Panc1 (cell line): ENCODE measurements at regions not wholly inside any gene's neighbourhood (a gene's known extent, or its start where the extent isn't known, plus 50 kb on each side); places are given as distances from the start of the nearest gene placed in this dataset.

Source experiments
- ATAC-seq: fragments of 200-7000 bp; cut with Tn5 transposase; 2 replicates; pipeline ENCODE4 v1.9.1; 2020; ENCODE audit warnings: mild to moderate bottlenecking, moderate library complexity
- BruUV-seq: library from RNA; stranded (reverse); fragments of 400-500 nt; replicated peaks from 2 replicates; lab custom pipeline; 2021; lab: Mats Ljungman, UMichigan
- CTCF ChIA-PET: fragments of 300-600 bp; sonication (Branson Sonifier 250); formaldehyde crosslinking; loops from one replicate; lab custom pipeline; 2022; ENCODE audit warnings: antibody characterized with exemption; lab: Charles Lee
- POLR2A ChIA-PET: fragments of 300-600 bp; sonication (Branson Sonifier 250); formaldehyde crosslinking; loops from one replicate; lab custom pipeline; 2022; ENCODE audit warnings: antibody characterized with exemption; lab: Charles Lee
- DNase-seq: peaks from one replicate; pipeline ENCODE4 v3.0.0-alpha.2; 2010; ENCODE audit warnings: low read depth, low spot score
- H3K27ac ChIP-seq: 2 replicates; pipeline ENCODE4 v1.5.1; 2011; ENCODE audit warnings: mild to moderate bottlenecking, low read length, inconsistent platforms
- H3K27me3 ChIP-seq: fragments of 200-500 bp; sonication (Bioruptor generic); 2 replicates; pipeline ENCODE4 v1.6.0; 2014; ENCODE audit warnings: low read length, inconsistent platforms; ENCODE audit not compliant: control insufficient read depth, insufficient read depth
- H3K36me3 ChIP-seq: fragments of 200-500 bp; sonication (Bioruptor generic); 2 replicates; pipeline ENCODE4 v1.5.1; 2014; ENCODE audit warnings: inconsistent platforms, mild to moderate bottlenecking, low read length, moderate library complexity; ENCODE audit not compliant: control insufficient read depth, insufficient read depth
- H3K4me1 ChIP-seq: 2 replicates; pipeline ENCODE4 v1.5.1; 2011; ENCODE audit warnings: inconsistent platforms, mild to moderate bottlenecking, low read length, moderate library complexity; ENCODE audit not compliant: control insufficient read depth, insufficient read depth
- H3K4me3 ChIP-seq, 2 experiments: 2 replicates each; pipeline ENCODE4 v1.5.1; 2011 to 2012; ENCODE audit warnings: low read depth in 2 of 2, low read length in 2 of 2, mild to moderate bottlenecking in 2 of 2, inconsistent platforms in 1 of 2, moderate library complexity in 1 of 2
- H3K9me3 ChIP-seq: fragments of 200-500 bp; sonication (Bioruptor generic); 2 replicates; pipeline ENCODE4 v1.5.1; 2014; ENCODE audit warnings: low read depth, mild to moderate bottlenecking, inconsistent platforms, low read length, moderate library complexity; ENCODE audit not compliant: control insufficient read depth, insufficient read depth
- POLR2AphosphoS5 ChIP-seq: IDR thresholded peaks from 2 replicates; pipeline ENCODE4 v1.6.1; 2012; ENCODE audit warnings: mild to moderate bottlenecking, low read depth, low read length, moderate library complexity
- SIN3A ChIP-seq: IDR thresholded peaks from 2 replicates; pipeline ENCODE4 v1.6.1; 2012; ENCODE audit warnings: low read depth, mild to moderate bottlenecking, low read length, moderate library complexity, borderline replicate concordance; ENCODE audit not compliant: insufficient read depth
- TCF7L2 ChIP-seq: IDR thresholded peaks from 2 replicates; pipeline ENCODE4 v1.6.1; 2011; ENCODE audit warnings: mild to moderate bottlenecking, low read depth, low read length, inconsistent platforms
- in situ Hi-C: cut with HindIII; loops from 2 replicates; pipeline ENCODE4 v1.10.0; 2016; ENCODE audit warnings: low sequenced_read_pairs, low pct_unique_long_range_greater_than_20kb
- intact Hi-C: fragments of 100-400 bp; cut with micrococcal nuclease; formaldehyde crosslinking; loops from one replicate; pipeline ENCODE4 v1.10.0; 2022; ENCODE audit not compliant: unreplicated experiment
- TF ChIP-seq, protein P1 (sequence below): fragments of 450-650 bp; IDR thresholded peaks from 2 replicates; pipeline ENCODE4 v1.5.1; 2017; ENCODE audit warnings: mild to moderate bottlenecking
- TF ChIP-seq, protein P2 (sequence below), 2 experiments: IDR thresholded peaks; 2 replicates each; pipeline ENCODE4 v1.6.1; 2011 to 2012; ENCODE audit warnings: low read depth in 2 of 2, control low read depth in 1 of 2, low read length in 1 of 2, mild to moderate bottlenecking in 1 of 2, moderate library complexity in 1 of 2; ENCODE audit not compliant: insufficient read depth in 1 of 2

DNA sequence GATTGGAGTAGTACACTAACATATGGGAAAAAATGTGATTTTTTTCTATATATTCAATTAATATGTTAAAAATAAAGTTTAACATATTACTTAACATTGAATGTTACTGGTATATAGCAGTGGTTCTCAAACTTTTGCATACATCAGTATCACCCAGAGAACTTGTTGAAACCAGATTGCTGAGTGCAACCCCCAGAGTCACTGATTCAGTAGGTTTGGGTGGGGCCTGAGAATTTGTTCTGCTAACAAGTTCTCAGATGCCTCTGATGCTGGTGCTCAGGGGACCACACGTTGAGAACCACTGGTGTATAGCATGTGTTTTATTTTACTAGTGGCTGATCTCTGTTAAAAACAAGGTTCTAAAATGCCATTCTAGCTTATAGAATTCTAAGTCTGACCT lies 161.9 kb downstream of the HHIPL2 start:
- ChIA-PET POLR2A (no interaction called here), CTCF (no interaction called here)
- Histone ChIP-seq H3K9me3 (no peaks in the 10 kb centered on the region), H3K4me3 (no peak overlapping the region), H3K27ac (no peak overlapping the region), H3K4me1 (no peaks in the 10 kb centered on the region), H3K27me3 (no peaks in the 10 kb centered on the region), H3K36me3 (no peaks in the 10 kb centered on the region)
- ATAC-seq (no peak), DNase-seq (no peak)
- BruUV-seq, result no TSS peak
- TF ChIP-seq POLR2AphosphoS5 (no peak), TCF7L2 (no peak), SIN3A (no peak)
- TF ChIP-seq, protein P1, sequence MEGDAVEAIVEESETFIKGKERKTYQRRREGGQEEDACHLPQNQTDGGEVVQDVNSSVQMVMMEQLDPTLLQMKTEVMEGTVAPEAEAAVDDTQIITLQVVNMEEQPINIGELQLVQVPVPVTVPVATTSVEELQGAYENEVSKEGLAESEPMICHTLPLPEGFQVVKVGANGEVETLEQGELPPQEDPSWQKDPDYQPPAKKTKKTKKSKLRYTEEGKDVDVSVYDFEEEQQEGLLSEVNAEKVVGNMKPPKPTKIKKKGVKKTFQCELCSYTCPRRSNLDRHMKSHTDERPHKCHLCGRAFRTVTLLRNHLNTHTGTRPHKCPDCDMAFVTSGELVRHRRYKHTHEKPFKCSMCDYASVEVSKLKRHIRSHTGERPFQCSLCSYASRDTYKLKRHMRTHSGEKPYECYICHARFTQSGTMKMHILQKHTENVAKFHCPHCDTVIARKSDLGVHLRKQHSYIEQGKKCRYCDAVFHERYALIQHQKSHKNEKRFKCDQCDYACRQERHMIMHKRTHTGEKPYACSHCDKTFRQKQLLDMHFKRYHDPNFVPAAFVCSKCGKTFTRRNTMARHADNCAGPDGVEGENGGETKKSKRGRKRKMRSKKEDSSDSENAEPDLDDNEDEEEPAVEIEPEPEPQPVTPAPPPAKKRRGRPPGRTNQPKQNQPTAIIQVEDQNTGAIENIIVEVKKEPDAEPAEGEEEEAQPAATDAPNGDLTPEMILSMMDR, result no peak
- TF ChIP-seq, protein P2, sequence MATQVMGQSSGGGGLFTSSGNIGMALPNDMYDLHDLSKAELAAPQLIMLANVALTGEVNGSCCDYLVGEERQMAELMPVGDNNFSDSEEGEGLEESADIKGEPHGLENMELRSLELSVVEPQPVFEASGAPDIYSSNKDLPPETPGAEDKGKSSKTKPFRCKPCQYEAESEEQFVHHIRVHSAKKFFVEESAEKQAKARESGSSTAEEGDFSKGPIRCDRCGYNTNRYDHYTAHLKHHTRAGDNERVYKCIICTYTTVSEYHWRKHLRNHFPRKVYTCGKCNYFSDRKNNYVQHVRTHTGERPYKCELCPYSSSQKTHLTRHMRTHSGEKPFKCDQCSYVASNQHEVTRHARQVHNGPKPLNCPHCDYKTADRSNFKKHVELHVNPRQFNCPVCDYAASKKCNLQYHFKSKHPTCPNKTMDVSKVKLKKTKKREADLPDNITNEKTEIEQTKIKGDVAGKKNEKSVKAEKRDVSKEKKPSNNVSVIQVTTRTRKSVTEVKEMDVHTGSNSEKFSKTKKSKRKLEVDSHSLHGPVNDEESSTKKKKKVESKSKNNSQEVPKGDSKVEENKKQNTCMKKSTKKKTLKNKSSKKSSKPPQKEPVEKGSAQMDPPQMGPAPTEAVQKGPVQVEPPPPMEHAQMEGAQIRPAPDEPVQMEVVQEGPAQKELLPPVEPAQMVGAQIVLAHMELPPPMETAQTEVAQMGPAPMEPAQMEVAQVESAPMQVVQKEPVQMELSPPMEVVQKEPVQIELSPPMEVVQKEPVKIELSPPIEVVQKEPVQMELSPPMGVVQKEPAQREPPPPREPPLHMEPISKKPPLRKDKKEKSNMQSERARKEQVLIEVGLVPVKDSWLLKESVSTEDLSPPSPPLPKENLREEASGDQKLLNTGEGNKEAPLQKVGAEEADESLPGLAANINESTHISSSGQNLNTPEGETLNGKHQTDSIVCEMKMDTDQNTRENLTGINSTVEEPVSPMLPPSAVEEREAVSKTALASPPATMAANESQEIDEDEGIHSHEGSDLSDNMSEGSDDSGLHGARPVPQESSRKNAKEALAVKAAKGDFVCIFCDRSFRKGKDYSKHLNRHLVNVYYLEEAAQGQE (IDR thresholded peaks at IDR 0.05; ENCODE audit: insufficient read depth in 1 of 2, low read depth in 2 of 2, low read length in 1 of 2), result no peak
- in situ Hi-C loops (no loop called here), intact Hi-C loops (no loop called here)

DNA sequence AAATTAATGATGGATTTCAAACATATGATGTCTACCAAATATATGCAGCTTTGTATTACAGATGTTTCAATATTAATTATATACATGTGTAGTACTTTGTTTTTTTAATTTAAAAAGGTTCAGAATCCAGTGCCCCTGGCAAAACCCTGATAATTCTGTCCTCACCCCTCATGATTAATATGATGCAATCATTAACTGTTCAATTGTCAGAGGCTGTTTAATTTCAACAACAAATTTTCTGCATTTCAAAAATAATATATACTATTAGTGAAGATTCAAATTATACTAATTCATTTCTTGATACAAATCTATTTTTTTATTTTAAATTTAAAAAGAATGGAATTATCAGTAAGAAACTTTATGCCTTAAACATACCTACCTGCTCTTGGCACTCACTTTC lies 162.6 kb downstream of the HHIPL2 start:
- ATAC-seq (no peak), DNase-seq (no peak)
- in situ Hi-C loops, result no loop called here
- BruUV-seq, result no TSS peak
- ChIA-PET POLR2A (no interaction called here), CTCF (no interaction called here)
- no peaks in the 10 kb centered on the region for H3K4me1 ChIP-seq
- TF ChIP-seq TCF7L2, result no peak
- TF ChIP-seq, protein P2 (IDR thresholded peaks at IDR 0.05; ENCODE audit: insufficient read depth in 1 of 2, low read depth in 2 of 2, low read length in 1 of 2), result no peak
- no peak for TF ChIP-seq POLR2AphosphoS5
- no peak for TF ChIP-seq SIN3A
- TF ChIP-seq, protein P1, result no peak
- H3K4me3 ChIP-seq, result no peak overlapping the region
- no peaks in the 10 kb centered on the region for H3K36me3 ChIP-seq
- intact Hi-C loops, result no loop called here
- no peaks in the 10 kb centered on the region for H3K9me3 ChIP-seq
- H3K27me3 ChIP-seq, result no peaks in the 10 kb centered on the region
- H3K27ac ChIP-seq, result no peak overlapping the region
